GM10248 (cell line): ENCODE measurements at regions not wholly inside any gene's neighbourhood (a gene's known extent, or its start where the extent isn't known, plus 50 kb on each side); places are given as distances from the start of the nearest gene placed in this dataset.

ENCODE experiments used
- CTCF ChIA-PET: fragments of 300-600 bp; sonication (Branson Sonifier 250); formaldehyde crosslinking; extraction: SDS; loops from one replicate; lab custom pipeline; 2021; ENCODE audit warnings: antibody characterized with exemption; lab: Yijun Ruan, JAX
- POLR2A ChIA-PET: fragments of 350-650 bp; sonication (Branson Sonifier 250); formaldehyde crosslinking; extraction: SDS; loops from one replicate; lab custom pipeline; 2020; ENCODE audit warnings: antibody characterized with exemption; lab: Yijun Ruan, JAX
- DNase-seq: peaks from one replicate; pipeline ENCODE4 v3.0.0; 2012; ENCODE audit errors: extremely low spot score
- CTCF ChIP-seq: IDR thresholded peaks from 2 replicates; pipeline ENCODE4 v1.5.1; 2012; ENCODE audit warnings: mild to moderate bottlenecking, low read depth; ENCODE audit errors: extremely low read depth, missing control alignments, control extremely low read depth

- DNase-seq = no peak
- POLR2A ChIA-PET = no interaction called here
- no peak for TF ChIP-seq CTCF
- CTCF ChIA-PET = interaction anchor here (1.1 kb wide), 1 partner anchor 155 kb away, joined by 3 read pairs; no protein-coding TSS in a partner anchor
These were observed 124.3 kb downstream of the RASSF9 start for GRCh38 chr12:85711735-85712390.

- POLR2A ChIA-PET = no interaction called here
- no peak for DNase-seq
- no peak for TF ChIP-seq CTCF
- CTCF ChIA-PET = no interaction called here
These were observed 122.8 kb downstream of the RASSF9 start for GRCh38 chr12:85713373-85713772.

GRCh38 chr12:85714425-85714824 is 121.8 kb downstream of the RASSF9 start:
- ChIA-PET CTCF (no interaction called here), POLR2A (no interaction called here)
- no peak for DNase-seq
- no peak for TF ChIP-seq CTCF

- POLR2A ChIA-PET = no interaction called here
- no peak for TF ChIP-seq CTCF
- no peak for DNase-seq
- CTCF ChIA-PET = no interaction called here
These were observed 115.7 kb downstream of the RASSF9 start for GRCh38 chr12:85720308-85721033.

GRCh38 chr12:85725991-85726390 is 110.2 kb downstream of the RASSF9 start:
- ChIA-PET POLR2A (no interaction called here), CTCF (no interaction called here)
- DNase-seq = no peak
- no peak for TF ChIP-seq CTCF

GRCh38 chr12:85733221-85733840 is 102.9 kb downstream of the RASSF9 start:
- no peak for DNase-seq
- TF ChIP-seq CTCF = no peak
- CTCF ChIA-PET = interaction anchor here (1.2 kb wide), 1 partner anchor 9 kb away, joined by 3 read pairs; no protein-coding TSS in a partner anchor
- POLR2A ChIA-PET = no interaction called here
